Right lung (tissue), 2 donors: ENCODE measurements at regions not wholly inside any gene's neighbourhood (a gene's known extent, or its start where the extent isn't known, plus 50 kb on each side); places are given as distances from the start of the nearest gene placed in this dataset.

ENCODE experiments used
- DNase-seq, 2 donors: peaks; one replicate each; pipeline ENCODE4 v3.0.0-alpha.2; 2013

DNA sequence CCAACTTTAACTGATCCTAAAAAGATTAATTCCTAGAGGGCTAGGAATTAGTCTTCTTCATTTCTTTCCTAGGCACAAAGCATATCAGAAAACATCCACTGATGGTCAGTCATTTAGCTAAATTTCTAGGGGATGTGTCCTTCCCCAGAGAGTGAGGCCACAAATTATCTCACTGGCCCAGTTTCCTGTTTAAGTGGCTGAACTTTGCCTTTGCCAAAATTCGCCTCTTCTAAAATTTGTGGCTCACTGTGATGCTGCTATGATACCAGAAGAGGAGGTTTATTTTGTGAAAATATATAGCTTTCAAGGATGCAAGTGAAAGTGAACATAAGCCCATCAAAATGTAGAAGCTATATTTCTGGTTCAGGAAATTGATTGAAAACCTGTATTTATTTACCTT lies 98.1 kb upstream of the FER start:
- no peak for DNase-seq

DNA sequence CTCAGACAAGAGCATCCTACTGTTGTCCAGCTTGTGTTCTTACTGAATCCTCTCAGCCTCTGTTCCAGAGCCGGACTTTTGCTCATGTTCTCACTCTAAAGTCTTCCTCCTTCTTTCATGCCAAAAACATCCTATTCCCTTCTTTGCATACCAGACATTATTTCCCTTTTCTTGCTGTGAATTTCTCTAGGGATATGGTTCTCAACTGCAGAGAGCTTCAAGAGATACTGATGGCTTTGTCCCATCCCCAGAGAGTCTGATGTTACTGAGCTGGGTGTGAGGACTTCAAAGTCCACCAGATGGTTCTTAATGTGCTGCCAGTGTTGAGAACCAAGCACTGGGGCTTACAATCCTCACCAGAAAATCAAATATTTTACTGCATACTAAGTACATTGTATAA lies 98.6 kb upstream of the FER start:
- DNase-seq, result no peak

DNA sequence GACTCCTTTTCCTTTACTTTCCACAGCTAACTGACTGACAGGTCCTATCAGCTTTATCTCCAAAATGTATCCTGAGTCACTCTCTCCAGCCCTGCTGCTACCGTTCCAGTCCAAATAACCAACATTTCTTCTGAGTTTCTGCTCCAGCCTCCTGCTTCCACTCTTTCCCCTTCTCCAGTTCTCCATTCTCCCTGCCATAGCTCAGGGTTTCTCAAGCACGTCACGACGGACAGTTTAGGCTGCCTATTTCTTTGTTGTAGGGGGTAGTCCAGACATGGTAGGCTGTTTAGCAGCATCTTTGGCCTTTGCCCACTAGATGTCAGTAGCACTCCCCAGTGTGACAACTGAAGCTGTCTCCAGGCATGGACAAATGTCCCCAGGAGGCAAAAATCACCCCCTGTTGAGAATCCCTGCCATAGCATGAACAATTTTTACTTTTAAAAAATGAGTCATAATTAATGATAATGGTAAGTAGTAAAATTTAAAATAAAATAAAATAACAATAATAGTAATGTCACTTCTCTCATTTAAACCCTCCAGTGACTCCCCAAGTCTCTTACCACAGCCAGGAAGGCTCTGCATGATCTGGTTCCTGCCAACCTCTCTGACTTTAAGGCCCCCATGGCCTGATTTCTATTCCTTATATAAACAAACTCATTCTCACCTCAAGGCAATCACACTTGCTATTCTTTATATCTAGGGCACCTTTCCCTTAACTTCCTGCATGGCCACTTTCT lies 105.4 kb upstream of the FER start:
- peak; percentile 33 to 52 for DNase-seq

DNA sequence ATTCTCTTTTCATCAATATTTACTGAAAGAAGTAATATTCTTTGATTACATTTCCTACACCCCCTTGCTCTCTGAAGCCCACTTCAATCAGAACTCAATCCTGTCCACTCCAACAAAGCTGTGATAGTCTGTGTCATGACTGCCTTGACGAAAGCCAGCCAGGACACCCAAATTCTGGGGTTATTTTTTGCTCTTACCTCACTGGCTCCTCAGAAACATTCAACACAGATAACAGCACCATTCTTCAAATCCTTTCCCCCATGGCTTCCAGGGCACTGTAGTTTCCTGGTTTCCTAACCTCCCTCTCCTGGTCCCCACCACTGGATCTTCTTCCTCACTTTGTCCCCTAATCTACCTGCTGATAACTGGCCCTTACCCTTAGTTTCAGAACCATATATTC lies 106.1 kb upstream of the FER start:
- no peak for DNase-seq

DNA sequence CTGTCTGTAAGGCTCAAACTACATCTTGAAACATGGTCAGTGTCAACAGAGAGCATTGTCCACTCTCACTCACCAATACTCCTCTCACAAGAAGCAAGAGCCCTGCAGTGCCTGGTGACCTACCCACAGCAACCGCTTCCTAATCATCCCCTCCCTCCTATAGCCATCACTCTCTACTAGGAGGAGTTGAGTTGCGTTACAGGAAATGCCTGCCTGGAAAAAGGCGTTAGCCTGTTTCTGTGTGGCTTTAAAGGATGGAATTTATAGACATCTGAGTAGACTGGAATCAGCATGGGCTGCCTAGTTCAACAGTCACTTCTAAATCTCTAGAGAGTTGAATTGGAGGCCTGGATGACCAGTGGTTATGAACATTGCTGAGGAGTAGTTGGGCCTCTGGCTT lies 108.3 kb upstream of the FER start:
- no peak for DNase-seq

DNA sequence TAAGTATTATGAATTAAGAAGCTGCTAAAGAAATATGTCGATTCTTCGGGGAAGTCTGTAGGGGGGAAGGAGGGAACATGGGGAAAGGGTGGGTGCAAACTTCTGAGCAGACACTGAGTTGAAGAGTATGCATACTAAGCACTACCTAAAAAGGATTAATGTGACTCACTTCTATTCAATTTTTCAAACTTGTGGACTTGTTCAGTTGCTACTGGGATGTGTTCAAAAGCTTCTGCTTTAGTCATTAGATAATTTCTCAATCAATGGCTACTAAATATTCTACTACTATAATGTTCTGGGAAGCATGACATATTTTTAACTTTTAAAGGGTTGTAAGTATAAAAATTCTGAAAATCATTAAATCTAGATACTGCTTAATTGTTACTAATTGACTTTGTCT lies 109.7 kb upstream of the FER start:
- no peak for DNase-seq

DNA sequence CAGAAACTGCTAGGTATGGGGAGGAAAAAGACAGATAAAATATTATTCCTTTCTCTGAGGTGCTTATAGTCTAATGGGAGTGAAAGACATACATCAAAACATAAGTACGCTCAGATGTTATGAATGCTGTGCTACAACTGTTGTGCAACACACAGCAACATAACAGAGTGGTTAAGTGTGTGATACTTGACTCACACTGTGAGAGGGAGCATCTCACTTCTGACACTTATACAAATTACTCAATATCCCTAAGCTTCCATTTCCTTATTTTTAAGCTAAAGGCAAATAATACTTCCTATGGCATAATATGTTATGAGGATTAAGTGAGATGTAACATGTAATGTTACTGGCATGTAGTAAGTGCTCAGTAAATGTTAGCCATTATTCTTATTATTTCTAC lies 110.6 kb upstream of the FER start:
- no peak for DNase-seq

DNA sequence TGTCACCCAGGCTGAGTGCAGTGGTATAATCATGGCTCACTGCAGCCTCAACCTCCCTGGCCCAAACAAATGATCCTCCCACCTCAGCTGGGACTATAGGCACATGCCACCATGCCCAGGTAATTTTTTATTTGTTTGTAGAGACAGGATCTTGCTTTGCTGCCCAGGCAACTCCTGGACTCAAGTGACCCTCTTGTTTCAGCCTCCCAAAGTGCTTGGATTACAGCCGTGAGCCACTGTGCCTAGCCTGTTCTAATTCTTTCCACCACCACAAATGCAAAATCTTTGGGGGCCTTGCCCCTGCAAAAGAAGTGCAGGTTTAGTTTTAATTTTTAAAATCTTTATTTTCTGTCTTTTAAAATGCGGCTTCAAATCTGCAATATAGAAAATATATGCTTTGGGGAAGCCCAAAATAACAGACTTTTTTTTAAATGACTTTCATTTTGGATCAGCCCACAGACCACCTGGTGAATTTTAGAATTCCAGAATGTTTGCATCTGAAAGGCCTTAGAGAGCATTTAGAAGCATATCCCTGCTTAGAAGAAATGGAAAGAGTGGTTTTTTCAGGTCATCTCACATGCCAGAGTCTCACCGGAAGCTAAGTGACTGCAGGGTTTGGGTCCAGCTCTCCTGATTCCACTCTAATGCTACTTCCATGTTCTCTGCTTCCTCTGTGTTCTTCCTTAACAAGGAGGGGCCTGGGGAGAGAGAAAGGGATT lies 111.4 kb upstream of the FER start:
- no peak for DNase-seq

DNA sequence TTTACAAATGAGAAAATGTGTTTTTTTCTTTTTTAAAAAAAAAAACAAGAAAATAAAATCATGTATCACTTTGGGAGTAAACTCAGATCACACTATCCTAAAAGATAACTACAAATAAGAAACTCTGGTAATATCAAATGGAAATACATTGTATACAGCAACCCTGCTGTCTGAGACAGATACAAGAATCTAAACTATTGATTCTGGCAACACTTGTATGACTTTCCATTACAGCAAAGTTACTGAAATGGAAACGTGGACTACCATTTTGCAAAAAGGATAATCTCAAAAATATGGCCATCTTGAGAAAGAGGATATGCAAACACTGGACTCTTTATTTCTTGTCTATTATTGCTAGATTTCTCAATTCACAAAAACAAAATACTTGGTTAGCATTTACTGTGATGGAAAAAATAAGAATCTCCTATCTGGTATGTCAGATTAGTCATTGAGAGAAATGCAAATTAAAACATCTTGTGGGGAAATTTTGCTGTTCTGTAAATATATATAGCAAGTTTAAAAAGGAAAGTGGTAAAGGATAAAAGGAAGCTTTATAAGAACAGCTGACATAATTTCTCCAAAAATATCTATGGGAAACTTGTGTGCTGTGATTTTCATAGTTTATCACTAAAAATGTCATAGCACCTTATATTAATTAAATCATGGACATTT lies 112.9 kb upstream of the FER start:
- no peak for DNase-seq

DNA sequence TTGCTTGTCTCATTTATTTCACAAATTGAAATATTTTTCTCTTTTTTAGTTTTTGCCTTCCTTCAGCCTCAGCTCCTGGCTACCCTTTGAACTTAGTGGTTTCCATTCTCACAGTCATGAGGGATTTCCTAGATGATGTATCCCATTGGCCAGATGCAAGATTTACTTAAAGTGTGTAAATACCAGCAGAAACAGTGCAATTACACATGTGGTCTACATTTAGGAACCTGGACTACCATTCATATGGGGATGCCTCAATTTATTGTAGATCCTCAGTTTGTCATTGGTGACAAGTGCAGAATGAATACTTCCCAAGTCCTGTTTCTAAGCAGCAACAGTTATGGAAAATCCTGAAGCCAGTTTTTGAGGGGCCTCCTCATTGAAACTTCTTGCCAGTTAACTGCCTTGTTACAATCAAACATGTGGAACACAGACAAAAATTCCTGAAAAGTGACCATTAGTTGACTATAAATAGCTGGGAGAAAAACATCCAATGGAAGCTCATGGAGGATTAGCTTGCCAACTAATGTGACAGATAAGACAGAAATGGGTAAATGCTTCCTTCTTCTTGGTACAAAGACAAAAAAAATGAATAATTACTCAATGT lies 113.6 kb upstream of the FER start:
- DNase-seq, result no peak

DNA sequence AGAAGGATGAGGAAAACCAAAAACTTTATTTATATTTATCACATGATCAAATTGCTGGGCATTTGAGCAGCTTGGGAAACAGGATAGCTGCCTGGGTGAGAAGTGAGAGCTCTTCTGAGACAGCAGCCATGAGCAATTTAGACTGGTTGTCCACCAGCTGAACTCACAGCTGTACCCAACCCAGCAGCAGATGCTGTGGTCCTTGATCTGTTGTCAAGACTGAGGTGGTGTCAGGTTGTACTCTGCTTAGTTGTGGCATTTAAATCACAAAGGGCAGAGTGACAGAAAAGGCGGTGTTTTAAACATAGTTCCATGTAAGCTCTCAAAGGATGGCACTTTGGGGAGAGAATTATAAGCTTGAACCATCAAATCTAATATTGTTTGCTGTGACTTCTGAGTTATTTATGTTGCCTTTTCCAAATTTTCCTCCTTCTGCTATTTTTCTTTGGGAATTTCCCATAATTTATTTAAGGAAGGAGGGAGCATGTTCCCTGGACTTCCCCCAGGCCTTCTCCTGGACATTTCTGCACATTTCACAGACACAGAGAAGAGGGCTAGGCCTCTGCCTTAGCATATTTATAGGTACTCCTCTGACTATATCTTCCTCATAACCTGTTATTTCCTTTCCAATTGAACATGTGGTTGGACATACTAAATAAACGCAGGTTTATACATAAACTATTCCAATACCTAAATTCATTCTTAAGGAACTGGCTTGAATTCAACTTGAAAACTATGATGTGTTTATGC lies 117.7 kb upstream of the FER start:
- no peak for DNase-seq

DNA sequence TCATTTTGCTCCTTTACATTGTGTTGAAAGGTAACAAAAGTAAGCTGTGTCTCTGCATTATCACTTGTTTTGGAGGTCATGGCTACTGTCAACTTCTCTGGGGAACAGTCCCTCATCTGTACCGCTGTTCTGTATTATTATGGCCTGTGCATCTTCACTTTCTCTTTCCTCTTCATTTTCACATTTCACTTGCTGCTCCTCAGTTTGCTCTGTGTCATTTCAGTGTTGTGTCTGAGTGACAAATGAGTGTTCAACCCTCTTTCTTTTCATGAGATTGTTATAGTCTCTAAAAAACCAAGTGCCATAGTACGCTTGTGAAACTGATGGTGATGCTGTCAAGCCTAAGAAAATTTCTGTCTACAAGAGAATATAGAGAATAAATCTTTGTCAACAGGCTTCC lies 122.0 kb upstream of the FER start:
- DNase-seq, result no peak

DNA sequence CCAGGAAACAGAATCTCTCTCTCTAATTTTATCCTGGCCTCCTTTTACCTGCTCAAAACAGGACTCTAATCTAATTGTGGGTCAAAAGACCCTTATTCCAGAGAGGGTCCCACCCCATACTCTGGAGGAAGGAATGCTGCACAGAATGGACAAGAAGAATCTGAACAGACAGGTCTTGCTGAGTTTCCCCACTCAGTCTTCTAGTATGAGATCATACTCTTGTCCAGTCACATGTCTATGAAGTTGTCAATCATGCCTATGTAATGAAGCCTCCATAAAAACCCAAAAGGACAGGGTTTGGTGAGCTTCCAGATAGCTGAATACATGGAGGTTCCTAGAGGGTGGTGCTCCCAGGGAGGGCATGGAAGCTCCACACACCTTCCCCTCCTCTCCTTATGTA lies 123.9 kb upstream of the FER start:
- no peak for DNase-seq

DNA sequence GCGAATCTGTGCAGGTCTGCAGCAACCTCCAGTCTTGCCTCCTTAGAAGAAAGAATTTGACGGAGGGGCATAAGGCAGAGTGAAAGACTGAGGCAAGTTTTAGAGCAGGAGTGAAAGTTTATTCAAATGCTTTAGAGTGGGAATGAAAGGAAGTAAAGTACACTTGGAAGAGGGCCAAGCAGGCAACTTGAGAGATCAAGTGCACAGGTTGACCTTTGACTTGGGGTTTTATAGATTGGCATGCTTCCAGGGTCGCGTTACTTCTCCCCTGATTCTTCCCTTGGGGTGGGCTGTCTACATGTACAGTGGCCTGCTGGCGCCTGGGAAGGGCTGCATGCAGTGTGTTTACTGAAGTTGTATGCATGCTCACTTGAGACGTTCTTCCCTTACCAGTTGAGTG lies 127.2 kb upstream of the FER start:
- DNase-seq, result peak in 1 of 2 donors; percentile 9

DNA sequence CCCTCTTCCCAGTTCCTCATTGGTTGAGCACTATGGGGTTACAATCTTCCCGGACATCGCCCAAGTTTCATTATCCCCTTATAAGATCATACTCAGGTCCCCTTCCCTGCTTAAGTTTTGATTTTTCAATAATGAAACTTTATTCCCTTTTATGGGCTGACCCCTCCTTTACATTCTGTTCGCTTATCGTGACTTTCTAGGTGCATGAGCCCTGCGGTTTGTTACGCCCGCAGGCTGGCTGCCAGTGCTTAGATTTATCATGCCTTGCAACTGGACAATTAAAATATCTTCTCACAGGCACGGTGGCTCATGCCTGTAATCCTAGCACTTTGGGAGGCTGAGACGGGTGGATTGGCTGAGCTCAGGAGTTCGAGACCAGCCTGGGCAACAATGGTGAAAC lies 127.9 kb upstream of the FER start:
- DNase-seq, result no peak

DNA sequence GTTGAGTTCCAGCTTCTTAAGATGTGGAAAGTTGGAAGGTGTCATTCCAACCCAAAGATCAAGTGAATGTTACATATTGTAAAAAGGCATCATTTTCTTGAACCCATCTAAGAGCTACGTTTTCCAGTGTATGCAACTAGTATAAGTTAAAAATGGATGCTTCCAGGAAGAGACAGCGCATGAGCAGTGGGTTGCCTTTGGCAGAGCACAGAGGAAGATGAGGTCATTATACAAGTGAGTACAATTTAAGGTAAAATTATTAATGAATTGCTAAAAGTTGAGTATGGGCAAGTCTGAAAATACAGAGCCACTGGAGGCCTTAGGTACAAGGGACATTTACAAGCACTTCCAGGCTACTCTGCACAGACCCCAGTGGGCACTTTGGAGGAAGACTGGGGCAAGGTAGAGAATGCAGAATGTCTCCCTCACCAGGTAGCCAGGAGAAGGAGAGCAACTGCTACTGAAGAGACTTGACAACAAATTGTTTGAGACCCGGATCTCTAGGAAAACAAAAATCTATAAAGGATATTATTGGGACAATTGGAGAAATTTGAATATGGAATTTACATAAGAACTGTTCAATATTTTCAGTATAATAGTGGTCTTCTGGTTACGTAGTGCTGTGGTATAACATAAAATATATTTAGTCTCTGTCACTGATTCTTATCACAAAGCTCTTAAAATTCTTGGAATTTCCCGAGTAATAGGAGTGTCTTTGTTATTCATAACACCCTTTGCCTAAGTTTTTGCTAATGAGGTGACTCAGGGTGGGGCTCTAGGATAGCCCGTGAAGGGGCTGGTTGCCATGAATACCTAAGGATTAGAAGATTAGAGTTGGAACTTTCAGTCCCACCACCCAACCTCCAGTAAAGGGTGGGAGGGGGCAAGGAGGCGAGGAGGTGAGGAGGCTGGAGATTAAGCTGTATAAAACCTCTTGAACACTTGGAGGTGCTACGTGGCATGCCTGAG lies 129.9 kb upstream of the FER start:
- DNase-seq, result no peak

DNA sequence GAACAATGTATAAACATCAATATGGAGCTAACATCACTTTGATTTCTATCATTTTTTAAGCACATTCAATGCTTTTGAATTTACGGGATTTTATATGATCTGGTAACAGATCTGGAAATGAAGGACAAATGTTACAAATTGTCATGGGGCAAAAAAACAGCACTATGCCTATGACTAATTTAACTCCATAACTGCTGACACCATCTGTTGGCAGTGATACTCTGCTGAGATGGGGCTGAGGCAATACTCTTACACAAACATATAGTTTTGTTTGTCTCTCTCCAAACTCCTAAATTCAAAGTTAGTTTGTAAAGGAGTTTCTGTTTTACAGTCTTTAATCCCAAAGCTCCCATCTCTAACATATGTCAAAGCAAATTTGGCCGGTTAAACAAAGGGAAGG lies 132.5 kb upstream of the FER start:
- DNase-seq, result no peak

DNA sequence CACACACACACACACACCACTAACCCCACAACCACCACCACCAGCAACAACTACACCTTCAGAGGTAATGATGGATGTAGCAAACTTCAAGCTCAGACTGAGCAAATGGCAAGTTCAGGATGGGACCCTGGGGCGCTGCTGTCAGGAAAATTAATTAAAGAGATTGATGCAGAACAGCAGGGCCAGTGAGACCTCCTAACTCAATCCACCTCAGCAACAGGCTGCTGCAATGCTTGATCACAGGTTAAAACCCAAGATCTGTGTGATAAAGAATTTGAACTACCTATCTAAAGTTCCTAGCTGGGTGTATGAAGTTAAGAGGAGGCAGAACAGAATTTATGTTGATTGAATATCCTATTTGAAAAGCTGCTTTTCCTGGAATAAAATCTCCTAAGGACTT lies 140.3 kb upstream of the FER start:
- DNase-seq, result no peak

DNA sequence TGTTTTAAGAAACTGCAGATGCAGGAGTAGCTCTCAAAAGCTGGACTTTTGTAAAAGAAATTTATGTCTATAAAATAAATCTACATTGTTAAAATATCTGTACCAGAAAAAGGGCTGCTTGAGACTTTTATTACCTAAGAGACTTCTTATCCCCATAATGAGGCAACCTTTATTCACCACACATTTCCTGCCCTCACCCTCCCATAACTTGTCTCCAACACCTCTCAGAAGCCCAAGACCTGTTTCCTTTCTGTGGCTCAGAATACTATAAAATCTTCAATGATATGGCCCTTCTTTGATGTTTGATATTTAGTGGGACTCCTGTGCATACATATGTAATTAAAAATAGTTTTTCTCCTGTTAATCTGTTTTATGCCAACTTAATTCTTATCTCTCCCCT lies 141.5 kb upstream of the FER start:
- no peak for DNase-seq

DNA sequence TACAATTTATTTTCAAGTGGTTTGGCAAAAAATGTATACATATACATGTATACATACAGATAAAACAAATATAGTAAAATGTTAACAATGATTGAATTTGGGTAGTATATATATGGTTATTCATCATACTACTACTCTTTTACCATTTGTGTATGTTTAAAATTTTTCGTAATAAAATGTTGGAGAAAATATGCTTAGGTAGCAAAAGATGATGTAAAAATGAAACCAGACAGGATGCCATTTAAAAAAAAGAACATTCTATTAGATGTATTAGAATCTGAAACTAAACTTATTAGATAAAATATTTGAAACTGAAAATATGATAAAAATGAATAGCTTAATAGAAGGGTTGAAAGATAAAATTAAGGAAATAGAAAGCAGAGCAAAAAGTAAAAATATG lies 144.9 kb upstream of the FER start:
- no peak for DNase-seq

DNA sequence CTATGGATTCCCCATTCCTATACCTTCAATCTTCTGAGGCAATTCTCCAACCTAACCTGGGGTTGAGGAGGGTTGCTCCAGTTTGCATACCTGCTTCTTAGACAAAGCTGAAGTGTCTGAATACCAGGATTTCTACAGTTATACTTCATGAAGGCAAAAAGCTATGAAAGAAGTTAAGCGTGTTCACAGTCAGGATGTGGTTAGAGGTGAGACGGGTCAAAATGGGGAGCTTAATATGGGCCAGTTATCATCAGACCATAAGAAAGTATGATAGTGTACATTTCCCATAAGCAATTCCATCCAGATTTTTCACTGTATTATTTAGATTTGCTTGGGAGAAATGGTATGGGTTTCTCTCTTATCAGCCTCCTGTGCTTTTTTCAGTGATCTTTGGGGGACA lies 156.9 kb upstream of the FER start:
- DNase-seq, result no peak
